SK-N-SH treated with all-trans-retinoic acid at 6 μM for 48 hours (cell line): ENCODE measurements at regions not wholly inside any gene's neighbourhood (a gene's known extent, or its start where the extent isn't known, plus 50 kb on each side); places are given as distances from the start of the nearest gene placed in this dataset.

Experiments
- ATAC-seq: fragments of 200-7000 bp; cut with Tn5 transposase; 3 replicates; pipeline ENCODE4 v1.9.1; 2020; ENCODE audit warnings: mild to moderate bottlenecking, moderate library complexity
- ARNTL ChIP-seq: fragments of 450-650 bp; formaldehyde crosslinking; IDR thresholded peaks from 2 replicates; pipeline ENCODE4 v1.5.0; 2020; ENCODE audit warnings: low read depth, mild to moderate bottlenecking, moderate library complexity, borderline replicate concordance
- BACH2 ChIP-seq: fragments of 250-450 bp; sonication (Bioruptor Pico); IDR thresholded peaks from 2 replicates; pipeline ENCODE4 v1.9.0; 2021; ENCODE audit warnings: mild to moderate bottlenecking, borderline replicate concordance
- CSDC2 ChIP-seq: fragments of 250-450 bp; sonication (Bioruptor Pico); IDR thresholded peaks from 2 replicates; pipeline ENCODE4 v1.5.0; 2020; ENCODE audit warnings: mild to moderate bottlenecking, moderate library complexity
- ESRRG ChIP-seq: fragments of 250-450 bp; sonication (Bioruptor Pico); IDR thresholded peaks from 2 replicates; pipeline ENCODE4 v1.6.1; 2021; ENCODE audit warnings: mild to moderate bottlenecking
- GLIS3 ChIP-seq: fragments of 250-450 bp; sonication (Bioruptor Pico); IDR thresholded peaks from 2 replicates; pipeline ENCODE4 v1.5.0; 2020; ENCODE audit warnings: mild to moderate bottlenecking, moderate library complexity
- ISL1 ChIP-seq: fragments of 250-450 bp; sonication (Bioruptor Pico); IDR thresholded peaks from 2 replicates; pipeline ENCODE4 v2.1.2; 2022; ENCODE audit warnings: mild to moderate bottlenecking, moderate library complexity
- POU6F1 ChIP-seq: fragments of 250-450 bp; sonication (Bioruptor Pico); IDR thresholded peaks from 2 replicates; pipeline ENCODE4 v1.8.0; 2021; ENCODE audit warnings: low read depth, mild to moderate bottlenecking, moderate library complexity, borderline replicate concordance
- PPARA ChIP-seq: fragments of 250-450 bp; sonication (Bioruptor Pico); IDR thresholded peaks from 2 replicates; pipeline ENCODE4 v1.5.0; 2020; ENCODE audit warnings: mild to moderate bottlenecking, borderline replicate concordance
- SNAI2 ChIP-seq: fragments of 250-450 bp; sonication (Bioruptor Pico); IDR thresholded peaks from 2 replicates; pipeline ENCODE4 v1.5.0; 2020; ENCODE audit warnings: mild to moderate bottlenecking, moderate library complexity
- TCF4 ChIP-seq: fragments of 250-450 bp; sonication (Bioruptor Pico); IDR thresholded peaks from 2 replicates; pipeline ENCODE4 v1.8.0; 2021; ENCODE audit warnings: mild to moderate bottlenecking, moderate library complexity, borderline replicate concordance
- TOX ChIP-seq: fragments of 250-450 bp; sonication (Bioruptor Pico); IDR thresholded peaks from 2 replicates; pipeline ENCODE4 v1.8.0; 2021; ENCODE audit warnings: mild to moderate bottlenecking, moderate library complexity, borderline replicate concordance
- TSHZ2 ChIP-seq: fragments of 250-450 bp; sonication (Bioruptor Pico); IDR thresholded peaks from 2 replicates; pipeline ENCODE4 v1.5.0; 2020; ENCODE audit warnings: mild to moderate bottlenecking, moderate library complexity
- ZFP3 ChIP-seq: fragments of 250-450 bp; sonication (Bioruptor Pico); IDR thresholded peaks from 2 replicates; pipeline ENCODE4 v1.5.0; 2020; ENCODE audit warnings: mild to moderate bottlenecking, moderate library complexity
- ZFP30 ChIP-seq: fragments of 450-650 bp; formaldehyde crosslinking; IDR thresholded peaks from 2 replicates; pipeline ENCODE4 v1.5.0; 2022; ENCODE audit warnings: mild to moderate bottlenecking, moderate library complexity
- ZNF565 ChIP-seq: fragments of 450-650 bp; formaldehyde crosslinking; conservative IDR thresholded peaks from 2 replicates; pipeline ENCODE4 v1.5.0; 2020; ENCODE audit warnings: low read depth, mild to moderate bottlenecking, moderate library complexity
- ZNF8 ChIP-seq: fragments of 450-650 bp; formaldehyde crosslinking; IDR thresholded peaks from 2 replicates; pipeline ENCODE4 v1.5.0; 2020; ENCODE audit warnings: mild to moderate bottlenecking, moderate library complexity
- TF ChIP-seq, protein P1 (sequence below): fragments of 250-450 bp; sonication (Bioruptor Pico); IDR thresholded peaks from 2 replicates; pipeline ENCODE4 v1.5.1; 2020; ENCODE audit warnings: low read depth, mild to moderate bottlenecking, moderate library complexity
- TF ChIP-seq, protein P2 (sequence below): fragments of 250-450 bp; sonication (Bioruptor Pico); IDR thresholded peaks from 2 replicates; pipeline ENCODE4 v1.8.0; 2020; ENCODE audit warnings: mild to moderate bottlenecking, moderate library complexity, borderline replicate concordance

- ATAC-seq = no peak
Observed at GRCh38 chr2:122172812-122173211, 417.4 kb downstream of the TSN start.

GRCh38 chr2:122174061-122174460, 418.6 kb downstream of the TSN start:
- no peak for ATAC-seq
- TF ChIP-seq ZNF8 (CRISPR knock-in tag) (no peak), POU6F1 (CRISPR knock-in tag) (no peak), BACH2 (CRISPR knock-in tag) (no peak), CSDC2 (CRISPR knock-in tag) (no peak), ZFP30 (no peak), SNAI2 (CRISPR knock-in tag) (no peak), ESRRG (no peak), GLIS3 (no peak)
- TF ChIP-seq, protein P1, sequence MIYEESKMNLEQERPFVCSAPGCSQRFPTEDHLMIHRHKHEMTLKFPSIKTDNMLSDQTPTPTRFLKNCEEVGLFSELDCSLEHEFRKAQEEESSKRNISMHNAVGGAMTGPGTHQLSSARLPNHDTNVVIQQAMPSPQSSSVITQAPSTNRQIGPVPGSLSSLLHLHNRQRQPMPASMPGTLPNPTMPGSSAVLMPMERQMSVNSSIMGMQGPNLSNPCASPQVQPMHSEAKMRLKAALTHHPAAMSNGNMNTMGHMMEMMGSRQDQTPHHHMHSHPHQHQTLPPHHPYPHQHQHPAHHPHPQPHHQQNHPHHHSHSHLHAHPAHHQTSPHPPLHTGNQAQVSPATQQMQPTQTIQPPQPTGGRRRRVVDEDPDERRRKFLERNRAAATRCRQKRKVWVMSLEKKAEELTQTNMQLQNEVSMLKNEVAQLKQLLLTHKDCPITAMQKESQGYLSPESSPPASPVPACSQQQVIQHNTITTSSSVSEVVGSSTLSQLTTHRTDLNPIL (CRISPR knock-in tag) = no peak

More at GRCh38 chr2:122172812-122173211, 417.4 kb downstream of the TSN start:
- TF ChIP-seq ISL1 (CRISPR knock-in tag) (no peak), TOX (CRISPR knock-in tag) (no peak), PPARA (CRISPR knock-in tag) (no peak), POU6F1 (CRISPR knock-in tag) (no peak), ZNF8 (CRISPR knock-in tag) (no peak), TCF4 (no peak), SNAI2 (CRISPR knock-in tag) (no peak), TSHZ2 (CRISPR knock-in tag) (no peak)
- TF ChIP-seq, protein P1 (CRISPR knock-in tag) = no peak
- TF ChIP-seq, protein P2, sequence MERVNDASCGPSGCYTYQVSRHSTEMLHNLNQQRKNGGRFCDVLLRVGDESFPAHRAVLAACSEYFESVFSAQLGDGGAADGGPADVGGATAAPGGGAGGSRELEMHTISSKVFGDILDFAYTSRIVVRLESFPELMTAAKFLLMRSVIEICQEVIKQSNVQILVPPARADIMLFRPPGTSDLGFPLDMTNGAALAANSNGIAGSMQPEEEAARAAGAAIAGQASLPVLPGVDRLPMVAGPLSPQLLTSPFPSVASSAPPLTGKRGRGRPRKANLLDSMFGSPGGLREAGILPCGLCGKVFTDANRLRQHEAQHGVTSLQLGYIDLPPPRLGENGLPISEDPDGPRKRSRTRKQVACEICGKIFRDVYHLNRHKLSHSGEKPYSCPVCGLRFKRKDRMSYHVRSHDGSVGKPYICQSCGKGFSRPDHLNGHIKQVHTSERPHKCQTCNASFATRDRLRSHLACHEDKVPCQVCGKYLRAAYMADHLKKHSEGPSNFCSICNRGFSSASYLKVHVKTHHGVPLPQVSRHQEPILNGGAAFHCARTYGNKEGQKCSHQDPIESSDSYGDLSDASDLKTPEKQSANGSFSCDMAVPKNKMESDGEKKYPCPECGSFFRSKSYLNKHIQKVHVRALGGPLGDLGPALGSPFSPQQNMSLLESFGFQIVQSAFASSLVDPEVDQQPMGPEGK (CRISPR knock-in tag) = no peak
- TF ChIP-seq, all 23 proteins: peak for 0

GRCh38 chr2:122179492-122180165, 424.2 kb downstream of the TSN start:
- TF ChIP-seq POU6F1 (CRISPR knock-in tag) = no peak
- TF ChIP-seq ZNF8 (CRISPR knock-in tag) = no peak
- TF ChIP-seq CSDC2 (CRISPR knock-in tag) = no peak
- TF ChIP-seq ZFP3 (CRISPR knock-in tag) = no peak
- TF ChIP-seq, protein P1 (CRISPR knock-in tag) = no peak
- no peak for TF ChIP-seq PPARA (CRISPR knock-in tag)
- TF ChIP-seq TCF4 = no peak
- TF ChIP-seq ARNTL (CRISPR knock-in tag) = no peak
- no peak for TF ChIP-seq ZNF565 (CRISPR knock-in tag)
- ATAC-seq = no peak
